ENCODE measurements at regions not wholly inside any gene's neighbourhood (a gene's known extent, or its start where the extent isn't known, plus 50 kb on each side); places are given as distances from the start of the nearest gene placed in this dataset.
"Not testable (repeated sequence)": the region's sequence is repeated elsewhere in the genome, so short reads cannot be mapped to it uniquely, and the experiment has no call there.

DNA sequence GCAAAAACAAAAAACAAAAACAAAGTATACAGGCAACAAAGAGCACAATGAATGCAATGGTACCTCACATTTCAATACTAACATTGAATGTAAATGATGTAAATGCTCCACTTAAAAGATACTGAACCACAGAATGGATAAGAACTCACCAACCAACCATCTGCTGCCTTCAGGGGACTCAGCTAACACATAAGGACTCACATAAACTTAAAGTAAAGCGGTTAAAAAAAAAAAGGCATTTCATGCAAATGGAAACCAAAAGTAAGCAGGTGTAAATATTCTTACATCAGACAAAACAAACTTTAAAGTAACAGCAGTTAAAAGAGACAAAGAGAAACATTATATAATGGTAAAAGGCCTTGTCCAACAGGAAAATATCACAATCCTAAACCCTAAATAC, 156.1 kb downstream of the LTN1 start:
- H3K36me3 Mint-ChIP-seq (ENCODE audit: low read depth): not testable (repeated sequence)

DNA sequence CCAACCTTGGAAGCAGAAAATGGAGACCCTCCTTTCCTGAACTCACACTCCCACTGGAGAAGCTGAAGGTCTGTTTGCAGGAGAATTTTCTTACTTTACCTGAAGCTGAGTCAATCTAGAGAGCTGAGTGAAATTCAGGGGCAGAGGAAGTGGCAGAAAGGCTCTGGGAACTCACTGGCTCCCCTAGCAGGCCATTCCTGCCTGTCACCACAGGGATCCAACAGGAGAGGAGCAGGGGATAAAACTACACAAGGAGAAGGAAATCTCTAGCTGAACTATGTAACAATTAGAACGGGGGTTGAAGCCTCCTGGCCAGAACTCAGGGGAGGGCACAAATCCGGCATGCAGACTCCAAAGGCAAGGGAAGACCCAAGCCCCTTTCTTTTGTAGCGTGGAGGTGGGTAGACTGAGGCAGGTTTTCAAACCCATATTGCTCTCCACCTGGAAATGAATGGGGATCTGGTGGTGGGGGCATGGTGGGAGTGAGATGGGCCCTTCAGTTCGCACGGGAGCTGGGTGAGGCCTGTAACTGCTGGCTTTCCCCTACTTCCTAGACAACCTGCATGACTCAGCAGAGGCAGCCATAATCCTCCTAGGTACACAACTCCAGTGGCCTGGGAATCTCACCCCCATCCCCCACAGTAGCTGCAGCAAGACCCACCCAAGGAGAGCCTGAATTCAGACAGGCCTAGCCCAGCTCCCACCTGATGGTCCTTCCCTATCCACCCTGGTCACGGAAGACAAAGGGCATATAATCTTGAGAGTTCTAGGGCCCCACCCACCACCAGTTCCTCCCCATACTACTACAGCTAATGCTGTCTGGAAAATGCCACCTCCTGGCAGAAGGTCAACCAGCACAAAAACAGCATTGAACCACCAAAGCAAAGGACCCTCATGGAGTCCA, 158.1 kb downstream of the LTN1 start:
- Mint-ChIP-seq H3K36me3 (ENCODE audit: low read depth) (peaks cover 4% of the 10 kb centered on the region), H3K27me3 (no peaks in the 10 kb centered on the region), H3K4me1 (peaks cover 53% of the 10 kb centered on the region), H3K4me3 (peak overlapping the region; percentile 4), H3K27ac (no peak overlapping the region)
- ATAC-seq (no peak), DNase-seq (no peak)
- no peaks in the 10 kb centered on the region for H3K9me3 ChIP-seq (ENCODE audit: control insufficient read depth, low read length, poor library complexity, severe bottlenecking)

More for the DNA sequence above, 156.1 kb downstream of the LTN1 start:
- not testable (repeated sequence) for ATAC-seq; H3K9me3 ChIP-seq (ENCODE audit: control insufficient read depth, low read length, poor library complexity, severe bottlenecking); DNase-seq; H3K27me3 Mint-ChIP-seq
- Mint-ChIP-seq H3K27ac (peak overlapping the region; percentile 75), H3K4me1 (peaks cover 49% of the 10 kb centered on the region), H3K4me3 (peak overlapping the region; percentile 49)

DNA sequence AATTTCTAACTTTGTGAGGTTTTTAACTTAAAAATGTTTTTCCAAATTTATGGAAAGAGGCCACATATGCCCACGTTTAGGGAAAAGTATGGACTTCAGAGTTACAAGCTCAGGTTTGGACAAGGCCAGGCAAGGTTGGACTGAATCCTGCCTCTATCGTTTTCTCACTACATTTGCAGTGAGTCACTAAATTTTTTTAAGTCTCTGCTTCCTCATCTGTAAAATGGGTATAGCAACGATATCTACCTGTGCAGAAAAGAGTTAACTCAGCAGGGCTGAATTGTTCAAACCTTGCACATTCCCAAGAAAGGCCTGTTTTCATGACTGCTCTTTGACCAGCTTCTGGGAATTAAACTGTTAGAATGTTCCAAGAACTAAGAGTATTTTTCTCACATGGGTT, 159.1 kb downstream of the LTN1 start:
- no peak overlapping the region for H3K4me3 Mint-ChIP-seq
- no peaks in the 10 kb centered on the region for H3K9me3 ChIP-seq (ENCODE audit: control insufficient read depth, low read length, poor library complexity, severe bottlenecking)
- H3K27ac Mint-ChIP-seq: peak overlapping the region; percentile 83
- no peaks in the 10 kb centered on the region for H3K27me3 Mint-ChIP-seq
- peaks cover 53% of the 10 kb centered on the region for H3K4me1 Mint-ChIP-seq
- DNase-seq (no peak), ATAC-seq (no peak)
- H3K36me3 Mint-ChIP-seq (ENCODE audit: low read depth): peaks cover 4% of the 10 kb centered on the region

DNA sequence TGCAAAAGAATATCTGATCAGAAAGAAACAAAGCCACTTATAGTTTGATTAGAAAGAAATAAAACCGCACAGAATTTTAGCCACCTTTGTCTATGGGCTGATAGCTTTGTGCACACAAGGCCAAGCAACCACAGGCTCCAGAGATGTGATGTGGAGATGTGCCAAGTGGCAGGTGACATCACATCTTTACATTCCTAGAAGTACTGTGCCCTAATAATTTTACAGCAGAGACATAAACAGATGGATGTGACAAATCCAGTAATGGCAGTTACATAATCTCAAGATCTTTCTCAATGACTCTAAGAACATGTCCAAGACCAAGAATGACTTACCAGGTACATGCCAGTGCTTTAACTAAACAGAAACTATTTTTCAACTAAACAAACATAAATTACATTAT, 159.5 kb downstream of the LTN1 start:
- no peaks in the 10 kb centered on the region for H3K9me3 ChIP-seq (ENCODE audit: control insufficient read depth, low read length, poor library complexity, severe bottlenecking)
- no peaks in the 10 kb centered on the region for H3K27me3 Mint-ChIP-seq
- H3K4me3 Mint-ChIP-seq: peak overlapping the region; percentile 69
- peaks cover 53% of the 10 kb centered on the region for H3K4me1 Mint-ChIP-seq
- ATAC-seq: no peak
- no peak for DNase-seq
- H3K36me3 Mint-ChIP-seq (ENCODE audit: low read depth): peaks cover 4% of the 10 kb centered on the region
- peak overlapping the region; percentile 83 for H3K27ac Mint-ChIP-seq

DNA sequence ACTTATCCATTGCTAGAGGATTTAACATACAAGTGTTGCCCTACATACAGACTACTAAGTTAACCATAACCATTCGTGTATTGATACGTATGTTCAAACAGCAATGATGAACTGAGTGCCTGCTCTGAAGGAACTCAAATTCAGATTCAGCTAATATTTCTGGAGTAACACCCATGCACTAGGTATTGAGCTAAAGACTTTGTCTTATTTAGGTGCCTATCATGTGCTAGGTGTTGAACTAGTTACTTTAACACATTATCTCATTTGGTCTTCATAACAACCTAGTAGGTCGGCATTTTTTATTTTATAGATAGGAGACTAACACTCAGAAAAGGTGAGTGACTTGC, 160.0 kb downstream of the LTN1 start:
- H3K4me3 Mint-ChIP-seq: peak overlapping the region; percentile 69

DNA sequence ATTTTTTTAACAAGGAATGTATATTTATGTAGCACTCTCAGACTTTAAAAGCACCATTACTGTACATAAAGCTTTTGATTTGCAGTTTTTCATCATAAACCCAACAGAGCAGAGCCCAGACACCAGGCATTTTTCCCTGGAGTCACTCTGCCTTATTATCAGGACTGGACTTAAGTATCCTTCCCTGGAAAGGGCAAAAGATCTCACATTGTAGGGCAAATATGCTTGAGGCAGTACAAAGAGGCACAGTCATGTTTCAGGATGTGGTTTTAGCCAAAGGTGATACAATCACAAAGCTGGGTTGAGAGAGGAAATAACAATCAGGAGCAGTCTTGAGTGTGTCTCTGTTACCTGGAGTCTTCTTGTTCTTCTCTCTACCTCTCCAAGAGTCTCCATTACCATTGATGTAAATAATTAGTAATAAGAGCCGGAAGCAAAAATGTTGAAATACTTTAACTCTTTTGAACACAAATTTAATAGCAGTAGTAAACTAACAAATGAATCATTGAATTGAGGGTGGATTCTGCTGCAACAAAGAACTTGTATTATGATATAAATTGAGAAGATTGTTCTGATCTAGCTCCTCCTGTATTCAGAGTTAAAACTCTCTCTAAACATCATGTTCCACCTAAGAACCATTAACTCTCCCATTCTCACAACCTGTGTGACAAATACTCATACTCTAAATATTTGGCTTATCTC, 160.5 kb downstream of the LTN1 start:
- Mint-ChIP-seq H3K36me3 (ENCODE audit: low read depth) (peaks cover 4% of the 10 kb centered on the region), H3K27me3 (no peaks in the 10 kb centered on the region), H3K27ac (peak overlapping the region; percentile 83), H3K4me3 (peak overlapping the region; percentile 69), H3K4me1 (peaks cover 47% of the 10 kb centered on the region)
- ATAC-seq (peak; percentile 95), DNase-seq (no peak)
- H3K9me3 ChIP-seq (ENCODE audit: control insufficient read depth, low read length, poor library complexity, severe bottlenecking): no peaks in the 10 kb centered on the region

More for the DNA sequence above, 160.0 kb downstream of the LTN1 start:
- no peaks in the 10 kb centered on the region for H3K9me3 ChIP-seq (ENCODE audit: control insufficient read depth, low read length, poor library complexity, severe bottlenecking)
- DNase-seq: no peak
- Mint-ChIP-seq H3K27ac (peak overlapping the region; percentile 83), H3K27me3 (no peaks in the 10 kb centered on the region), H3K36me3 (ENCODE audit: low read depth) (peaks cover 4% of the 10 kb centered on the region), H3K4me1 (peaks cover 50% of the 10 kb centered on the region)
- ATAC-seq: peak; percentile 36

DNA sequence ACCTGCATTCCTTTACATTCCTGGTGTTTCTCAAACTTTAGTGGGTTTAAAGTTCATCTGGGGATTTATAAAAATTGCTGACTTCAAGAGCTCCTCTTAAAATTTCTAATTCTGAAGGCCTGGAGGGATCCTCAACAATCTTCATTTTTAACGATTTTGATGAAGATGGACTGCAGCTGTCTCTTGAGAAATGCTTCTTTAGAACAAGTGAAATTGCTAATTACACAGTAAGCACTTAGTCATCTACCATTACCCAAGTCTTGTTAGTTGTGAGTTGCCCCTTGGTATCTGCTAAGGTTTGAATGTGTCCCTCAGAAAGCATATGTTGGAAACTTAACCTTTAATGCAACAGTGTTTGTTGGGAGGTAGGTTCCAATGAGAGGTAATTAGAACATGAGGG, 163.7 kb downstream of the LTN1 start:
- no peak for DNase-seq
- Mint-ChIP-seq H3K27me3 (no peaks in the 10 kb centered on the region), H3K36me3 (ENCODE audit: low read depth) (peaks cover 3% of the 10 kb centered on the region), H3K4me3 (no peak overlapping the region), H3K27ac (peak overlapping the region; percentile 14), H3K4me1 (peaks cover 28% of the 10 kb centered on the region)
- no peaks in the 10 kb centered on the region for H3K9me3 ChIP-seq (ENCODE audit: control insufficient read depth, low read length, poor library complexity, severe bottlenecking)
- ATAC-seq: no peak

DNA sequence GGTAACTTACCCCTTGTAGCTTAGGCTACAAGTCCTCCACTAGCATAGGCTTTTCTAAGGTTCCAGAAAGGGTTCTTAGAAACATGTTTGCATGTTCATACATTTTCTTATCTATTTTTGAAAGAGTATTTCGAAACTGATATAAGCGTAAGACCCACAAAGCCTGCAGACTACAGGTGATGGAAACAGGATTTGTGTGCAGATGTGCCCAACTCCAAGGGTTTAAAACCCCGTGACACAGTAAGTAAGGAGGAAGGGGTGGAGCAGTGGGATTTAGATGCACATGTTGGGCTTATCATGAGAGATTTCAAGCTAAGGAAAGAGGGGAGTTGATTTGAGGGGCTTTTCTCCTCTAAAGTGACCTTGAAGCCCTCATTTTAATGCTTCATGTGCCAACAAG, 164.7 kb downstream of the LTN1 start:
- no peaks in the 10 kb centered on the region for H3K27me3 Mint-ChIP-seq
- no peak overlapping the region for H3K4me3 Mint-ChIP-seq
- ATAC-seq (no peak), DNase-seq (no peak)
- H3K27ac Mint-ChIP-seq: no peak overlapping the region
- H3K9me3 ChIP-seq (ENCODE audit: control insufficient read depth, low read length, poor library complexity, severe bottlenecking): no peaks in the 10 kb centered on the region
- peaks cover 3% of the 10 kb centered on the region for H3K36me3 Mint-ChIP-seq (ENCODE audit: low read depth)
- peaks cover 22% of the 10 kb centered on the region for H3K4me1 Mint-ChIP-seq

DNA sequence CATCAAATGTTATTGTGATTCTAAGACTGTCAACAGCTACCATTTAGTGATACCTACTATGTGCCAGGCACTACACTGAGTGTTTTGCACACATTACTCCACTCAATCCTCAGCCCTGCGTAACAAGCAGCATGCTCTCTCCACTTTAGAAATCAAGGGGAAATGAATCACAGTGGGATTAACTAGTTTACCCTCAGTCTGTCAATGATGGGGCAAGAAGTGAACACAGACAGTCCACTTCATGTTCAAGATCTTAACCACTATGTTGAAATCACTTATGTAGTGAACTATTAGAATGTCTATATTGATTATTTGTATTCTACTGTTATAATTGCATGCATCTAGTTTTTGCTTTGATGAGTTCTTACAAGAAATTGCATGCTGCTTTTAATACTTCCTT, 165.3 kb downstream of the LTN1 start:
- ATAC-seq (no peak), DNase-seq (no peak)
- Mint-ChIP-seq H3K27ac (no peak overlapping the region), H3K4me3 (no peak overlapping the region), H3K27me3 (no peaks in the 10 kb centered on the region), H3K36me3 (ENCODE audit: low read depth) (peaks cover 3% of the 10 kb centered on the region), H3K4me1 (peaks cover 16% of the 10 kb centered on the region)
- H3K9me3 ChIP-seq (ENCODE audit: control insufficient read depth, low read length, poor library complexity, severe bottlenecking): no peaks in the 10 kb centered on the region

DNA sequence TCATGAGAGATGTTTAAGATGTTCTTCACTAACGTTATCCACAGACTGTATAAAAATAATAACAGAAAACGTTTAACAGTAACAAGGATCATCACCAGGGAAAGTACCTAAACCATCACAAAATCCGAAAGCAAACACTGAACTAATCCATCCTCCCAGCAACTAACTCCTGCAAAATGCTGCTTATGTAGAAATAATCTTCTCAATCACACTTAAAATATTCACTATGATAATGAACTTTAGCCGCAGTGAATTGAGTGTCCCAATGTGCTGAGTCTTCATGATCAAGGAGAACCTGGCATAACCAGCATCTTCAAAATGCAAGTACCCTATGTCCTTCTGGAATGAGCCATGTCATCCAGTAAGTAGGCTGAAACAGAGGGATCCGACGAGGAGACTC, 166.1 kb downstream of the LTN1 start:
- H3K27ac Mint-ChIP-seq: no peak overlapping the region
- no peaks in the 10 kb centered on the region for H3K9me3 ChIP-seq (ENCODE audit: control insufficient read depth, low read length, poor library complexity, severe bottlenecking)
- DNase-seq: no peak
- H3K4me3 Mint-ChIP-seq: no peak overlapping the region
- ATAC-seq: no peak
- H3K27me3 Mint-ChIP-seq: no peaks in the 10 kb centered on the region
- H3K36me3 Mint-ChIP-seq (ENCODE audit: low read depth): peaks cover 3% of the 10 kb centered on the region
- H3K4me1 Mint-ChIP-seq: peaks cover 10% of the 10 kb centered on the region

DNA sequence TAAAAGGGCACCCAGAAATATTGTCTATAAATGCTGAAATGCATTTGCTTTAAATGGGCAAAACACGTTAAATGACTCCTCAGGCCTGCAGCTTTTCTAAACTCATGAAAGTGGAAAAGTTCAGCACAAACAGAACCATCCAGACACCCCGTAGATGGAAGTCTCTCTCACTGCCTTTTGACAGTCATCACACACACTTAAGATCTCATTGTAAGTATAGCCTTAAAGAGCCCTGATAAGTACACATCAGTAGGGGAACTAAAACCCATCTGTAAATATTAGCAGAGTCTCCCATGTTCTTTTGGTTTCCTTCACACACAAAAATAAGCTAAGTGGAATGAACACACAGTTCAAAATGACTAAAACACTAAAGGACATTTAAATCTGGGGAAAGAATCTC, 166.7 kb downstream of the LTN1 start:
- ATAC-seq (no peak), DNase-seq (no peak)
- Mint-ChIP-seq H3K36me3 (ENCODE audit: low read depth) (peaks cover 3% of the 10 kb centered on the region), H3K4me1 (peaks cover 8% of the 10 kb centered on the region), H3K27ac (no peak overlapping the region), H3K4me3 (no peak overlapping the region), H3K27me3 (no peaks in the 10 kb centered on the region)
- no peaks in the 10 kb centered on the region for H3K9me3 ChIP-seq (ENCODE audit: control insufficient read depth, low read length, poor library complexity, severe bottlenecking)

DNA sequence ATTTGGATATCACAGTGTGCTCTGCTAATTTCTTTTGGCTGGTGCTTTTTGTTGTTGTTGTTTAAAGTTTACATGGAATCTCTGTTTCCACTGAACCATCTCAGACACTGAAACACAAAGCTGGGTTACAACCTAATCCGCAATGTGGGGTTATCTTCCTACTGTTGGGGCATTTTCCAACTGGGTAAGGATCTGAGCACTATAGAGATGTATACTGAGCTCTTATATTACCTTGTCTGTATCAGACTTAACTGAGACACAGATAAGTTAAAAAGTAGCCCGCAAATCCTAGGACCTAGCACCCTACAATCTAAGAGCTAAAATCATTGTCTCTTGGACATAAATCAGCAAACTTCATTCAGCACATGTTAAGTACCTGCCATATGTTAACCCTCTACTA, 169.2 kb downstream of the LTN1 start:
- H3K27ac Mint-ChIP-seq: no peak overlapping the region
- H3K4me1 Mint-ChIP-seq: peaks cover 10% of the 10 kb centered on the region

DNA sequence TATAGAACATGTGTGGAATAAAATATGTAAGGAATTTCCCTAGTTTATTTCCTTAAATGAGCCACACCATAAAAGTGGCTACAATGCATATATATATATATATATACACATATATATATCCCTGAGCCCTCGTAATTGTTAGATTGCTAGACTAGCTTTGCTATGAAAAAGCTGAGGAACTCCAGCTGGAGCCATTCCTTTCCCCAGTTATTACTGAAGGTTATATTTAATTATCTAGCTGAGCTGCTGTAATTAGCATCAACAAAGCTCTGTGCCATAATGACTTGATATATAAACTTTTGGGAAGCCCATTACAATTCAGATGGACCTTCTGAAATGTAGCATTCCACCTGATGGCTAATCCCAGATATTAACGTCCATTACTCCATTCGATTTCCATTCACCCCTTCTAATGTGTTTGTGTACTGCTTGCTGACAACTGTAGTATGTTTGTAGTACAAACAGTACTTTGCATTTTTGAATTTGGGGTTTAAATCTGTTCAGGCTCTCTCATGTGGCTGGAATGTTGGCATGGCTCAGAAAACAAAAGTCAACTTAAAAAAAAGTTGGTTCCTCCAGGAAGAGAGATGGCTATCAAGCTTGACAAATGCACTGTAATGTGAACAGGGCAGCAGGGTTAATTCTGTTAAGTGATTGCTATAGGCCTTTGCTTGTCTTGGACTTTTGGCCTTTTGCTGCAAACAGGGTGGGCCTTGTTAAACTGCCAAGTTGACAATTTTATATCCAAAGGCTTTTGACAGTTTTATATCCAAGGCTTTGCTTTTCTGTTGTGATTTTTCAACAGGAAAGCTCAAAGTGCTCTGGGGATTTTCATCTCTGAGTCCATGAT, 170.0 kb downstream of the LTN1 start:
- peaks cover 10% of the 10 kb centered on the region for H3K4me1 Mint-ChIP-seq
- DNase-seq (no peak), ATAC-seq (no peak)
- H3K36me3 Mint-ChIP-seq (ENCODE audit: low read depth): peaks cover 6% of the 10 kb centered on the region
- H3K9me3 ChIP-seq (ENCODE audit: control insufficient read depth, low read length, poor library complexity, severe bottlenecking): no peaks in the 10 kb centered on the region
- H3K4me3 Mint-ChIP-seq: no peak overlapping the region
- no peak overlapping the region for H3K27ac Mint-ChIP-seq
- H3K27me3 Mint-ChIP-seq: no peaks in the 10 kb centered on the region

More for the DNA sequence above, 169.2 kb downstream of the LTN1 start:
- no peak for ATAC-seq
- Mint-ChIP-seq H3K27me3 (no peaks in the 10 kb centered on the region), H3K4me3 (no peak overlapping the region), H3K36me3 (ENCODE audit: low read depth) (peaks cover 6% of the 10 kb centered on the region)
- no peaks in the 10 kb centered on the region for H3K9me3 ChIP-seq (ENCODE audit: control insufficient read depth, low read length, poor library complexity, severe bottlenecking)
- DNase-seq: no peak
